ENCODE measurements at regions not wholly inside any gene's neighbourhood (a gene's known extent, or its start where the extent isn't known, plus 50 kb on each side); places are given as distances from the start of the nearest gene placed in this dataset.

DNA sequence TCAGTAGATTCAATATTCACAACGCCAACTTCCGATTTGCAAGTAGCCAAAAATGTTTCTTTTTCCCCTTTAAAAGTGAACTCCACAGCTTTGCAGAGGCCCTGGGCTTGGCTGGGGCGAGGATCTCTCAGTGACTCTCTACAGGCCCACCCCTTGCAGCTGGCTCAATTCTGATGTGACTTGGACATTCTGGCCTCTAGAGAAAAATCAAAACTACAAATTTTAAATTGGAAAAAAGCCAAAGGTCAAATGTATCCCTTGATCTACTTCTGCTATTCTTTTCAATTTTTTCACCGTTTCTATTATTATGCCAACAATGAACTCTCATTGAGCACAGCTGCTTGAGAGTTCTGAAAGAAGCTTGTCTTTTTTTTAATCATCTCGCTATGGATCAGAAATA, 245.9 kb upstream of the HS3ST5 start:
- DNase-seq: no peak
- Mint-ChIP-seq H3K4me3 (no peak overlapping the region), H3K36me3 (no peaks in the 10 kb centered on the region), H3K27me3 (no peaks in the 10 kb centered on the region), H3K9me3 (peaks cover 0 to 11% (median 0%) of the 10 kb centered on the region in 9 donors), H3K4me1 (no peaks in the 10 kb centered on the region), H3K27ac (no peak overlapping the region)
- POLR2A ChIA-PET: no interaction called here
- ATAC-seq: no peak

DNA sequence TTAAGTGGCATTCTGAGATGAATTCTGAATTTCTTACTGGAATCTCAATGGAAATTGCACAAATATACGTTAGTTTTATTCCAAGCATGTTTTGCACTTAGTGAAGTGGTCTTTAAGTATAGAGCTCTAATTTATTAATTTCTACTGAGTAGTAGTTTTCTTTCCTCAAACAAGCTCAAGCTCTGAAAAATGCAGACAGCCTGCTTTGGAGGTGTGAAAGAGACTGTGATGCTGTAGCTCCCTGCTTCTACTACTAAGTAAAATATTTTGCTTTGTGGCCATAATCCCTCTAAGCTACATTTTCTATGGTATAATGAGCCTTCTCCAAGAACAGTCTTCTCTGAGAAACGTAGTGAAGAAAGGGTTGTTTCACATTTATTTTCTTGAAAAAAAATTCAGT, 243.5 kb upstream of the HS3ST5 start:
- DNase-seq: no peak
- Mint-ChIP-seq H3K36me3 (no peaks in the 10 kb centered on the region), H3K27me3 (no peaks in the 10 kb centered on the region), H3K9me3 (peaks cover 0 to 16% (median 7%) of the 10 kb centered on the region in 9 donors), H3K4me3 (no peak overlapping the region), H3K4me1 (no peaks in the 10 kb centered on the region), H3K27ac (no peak overlapping the region)
- POLR2A ChIA-PET: no interaction called here
- no peak for ATAC-seq

DNA sequence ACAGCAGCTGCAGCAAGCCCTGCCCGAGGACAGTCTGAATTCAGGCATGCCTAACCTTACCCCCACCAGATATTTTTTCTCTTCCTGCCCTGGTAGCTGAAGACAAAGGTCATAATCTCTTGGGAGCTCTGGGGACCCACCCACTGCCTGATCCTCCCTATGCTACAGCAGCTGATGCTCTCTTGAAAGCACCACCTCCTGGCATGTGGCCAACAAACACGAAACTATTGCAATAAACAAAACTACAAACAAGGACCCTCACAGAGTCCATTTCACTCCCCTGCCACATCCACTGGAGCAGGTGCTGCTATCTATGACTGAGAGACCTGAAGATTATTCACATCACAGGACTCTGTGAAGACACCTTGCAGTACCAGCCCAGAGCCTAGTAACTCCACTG, 238.5 kb upstream of the HS3ST5 start:
- no peak overlapping the region for H3K4me3 Mint-ChIP-seq
- no peaks in the 10 kb centered on the region for H3K36me3 Mint-ChIP-seq
- DNase-seq (no peak), ATAC-seq (no peak)
- POLR2A ChIA-PET: no interaction called here
- peaks cover 0 to 28% (median 8%) of the 10 kb centered on the region in 9 donors for H3K9me3 Mint-ChIP-seq
- H3K27me3 Mint-ChIP-seq: no peaks in the 10 kb centered on the region
- no peak overlapping the region for H3K27ac Mint-ChIP-seq
- H3K4me1 Mint-ChIP-seq: no peaks in the 10 kb centered on the region

DNA sequence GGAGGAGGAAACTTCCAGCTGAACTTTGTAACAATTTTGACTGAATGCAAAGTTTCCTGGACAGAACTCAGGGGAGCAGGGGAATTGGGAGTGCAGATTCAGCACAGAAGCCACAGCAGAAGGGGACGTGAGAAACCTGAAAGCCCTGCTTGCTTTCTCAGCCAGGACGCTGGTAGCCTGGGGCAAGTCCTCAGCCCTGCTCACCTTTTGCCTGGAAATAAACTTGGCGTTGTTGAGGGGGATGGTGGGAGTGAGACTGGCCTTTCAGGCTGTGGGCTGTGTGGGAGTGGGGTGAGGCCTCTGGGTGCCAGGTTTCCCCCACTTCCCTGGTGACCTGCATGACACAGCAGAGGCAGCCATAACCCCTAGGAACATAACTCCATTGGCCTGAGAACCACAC, 238.1 kb upstream of the HS3ST5 start:
- Mint-ChIP-seq H3K27me3 (no peaks in the 10 kb centered on the region), H3K36me3 (no peaks in the 10 kb centered on the region), H3K4me3 (no peak overlapping the region), H3K9me3 (peaks cover 0 to 28% (median 8%) of the 10 kb centered on the region in 9 donors), H3K4me1 (no peaks in the 10 kb centered on the region), H3K27ac (no peak overlapping the region)
- no peak for ATAC-seq
- no peak for DNase-seq
- POLR2A ChIA-PET: no interaction called here

DNA sequence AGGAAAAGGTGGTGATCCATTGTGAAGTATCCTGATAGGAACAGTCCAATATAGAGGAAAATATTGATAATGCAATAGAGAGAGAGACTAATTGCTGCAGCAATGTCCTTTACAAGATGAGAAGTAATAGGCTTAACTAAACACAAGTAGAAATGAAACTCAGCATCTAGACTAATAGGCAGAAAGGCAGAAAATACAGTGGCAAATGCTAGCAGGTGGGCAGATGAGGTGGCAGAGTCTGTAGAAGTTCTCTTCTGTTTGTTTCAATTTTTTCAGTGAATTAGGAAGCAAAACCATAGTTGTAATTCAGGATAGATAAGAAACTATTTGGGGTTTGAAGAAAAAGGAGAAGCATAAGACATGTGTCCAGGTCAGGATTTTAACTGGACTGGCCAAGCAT, 236.7 kb upstream of the HS3ST5 start:
- H3K27me3 Mint-ChIP-seq: no peaks in the 10 kb centered on the region
- POLR2A ChIA-PET: no interaction called here

DNA sequence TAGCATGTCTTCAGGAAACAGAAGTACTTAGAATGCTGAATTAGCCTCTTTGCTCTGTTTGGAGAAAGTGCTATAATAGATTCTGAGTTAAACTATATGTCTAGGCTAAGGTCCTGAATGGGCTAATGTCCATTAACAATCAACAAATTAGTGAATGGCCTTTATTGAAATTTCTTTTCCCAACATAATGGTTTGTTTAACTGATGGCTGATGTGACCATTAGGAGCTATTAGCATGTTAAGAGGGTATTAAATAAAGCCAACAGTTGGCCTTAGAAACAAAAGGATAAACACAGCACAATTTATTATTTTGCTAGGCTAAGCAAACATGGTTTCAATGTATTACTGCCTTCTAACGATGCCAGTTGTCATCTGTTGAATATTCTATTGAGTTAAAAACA, 234.3 kb upstream of the HS3ST5 start:
- Mint-ChIP-seq H3K36me3 (no peaks in the 10 kb centered on the region), H3K4me3 (no peak overlapping the region), H3K27ac (no peak overlapping the region), H3K27me3 (no peaks in the 10 kb centered on the region), H3K4me1 (no peaks in the 10 kb centered on the region), H3K9me3 (peaks cover 0 to 28% (median 7%) of the 10 kb centered on the region in 9 donors)
- ATAC-seq: no peak
- POLR2A ChIA-PET: no interaction called here
- DNase-seq: no peak

More for the DNA sequence above, 236.7 kb upstream of the HS3ST5 start:
- H3K27ac Mint-ChIP-seq: no peak overlapping the region
- H3K9me3 Mint-ChIP-seq: peaks cover 0 to 28% (median 8%) of the 10 kb centered on the region in 9 donors
- H3K4me3 Mint-ChIP-seq: no peak overlapping the region
- ATAC-seq (no peak), DNase-seq (no peak)
- H3K36me3 Mint-ChIP-seq: no peaks in the 10 kb centered on the region
- H3K4me1 Mint-ChIP-seq: no peaks in the 10 kb centered on the region

DNA sequence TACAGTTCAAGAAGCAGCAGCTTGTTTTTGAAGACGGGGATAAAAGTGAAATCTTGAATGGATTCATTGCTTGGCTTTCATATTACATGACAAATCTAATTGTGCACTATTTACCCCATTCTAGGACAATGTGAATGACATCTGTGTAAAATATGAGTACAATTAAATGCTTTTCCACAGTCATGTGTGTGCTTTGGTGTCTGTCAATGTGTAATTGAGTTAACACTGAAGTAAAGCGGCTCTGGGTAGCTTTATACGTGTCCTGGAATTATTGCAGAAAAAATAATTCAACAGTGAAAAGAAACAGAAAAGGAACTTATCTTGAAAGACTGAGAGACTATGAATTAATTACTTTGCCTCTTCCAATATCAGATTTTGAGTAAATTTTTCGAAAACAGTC, 233.5 kb upstream of the HS3ST5 start:
- H3K4me3 Mint-ChIP-seq: no peak overlapping the region
- ATAC-seq (no peak), DNase-seq (no peak)
- peaks cover 0 to 21% (median 6%) of the 10 kb centered on the region in 9 donors for H3K9me3 Mint-ChIP-seq
- POLR2A ChIA-PET: no interaction called here
- H3K4me1 Mint-ChIP-seq: no peaks in the 10 kb centered on the region
- H3K27ac Mint-ChIP-seq: no peak overlapping the region
- H3K27me3 Mint-ChIP-seq: no peaks in the 10 kb centered on the region
- H3K36me3 Mint-ChIP-seq: no peaks in the 10 kb centered on the region

DNA sequence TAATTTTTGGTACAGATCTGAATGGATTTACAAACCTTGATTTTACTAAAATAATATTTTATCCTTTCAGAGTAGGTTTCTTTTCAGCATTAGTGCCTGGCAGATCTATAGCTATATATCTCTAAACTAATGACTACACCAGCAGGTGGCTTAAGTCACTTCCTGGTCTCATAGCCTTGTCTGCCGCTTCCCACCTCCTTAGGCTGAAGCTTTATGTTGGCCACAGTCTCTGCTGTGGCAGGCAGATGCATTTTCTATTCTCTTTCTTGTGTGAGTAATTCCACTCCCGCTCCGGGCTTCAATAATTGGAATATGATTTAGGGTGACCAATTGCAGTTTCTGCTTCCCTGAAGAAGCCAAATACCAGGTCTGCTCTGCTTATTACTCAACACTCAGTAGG, 226.8 kb upstream of the HS3ST5 start:
- Mint-ChIP-seq H3K4me1 (no peaks in the 10 kb centered on the region), H3K9me3 (peaks cover 0 to 22% (median 5%) of the 10 kb centered on the region in 9 donors), H3K27ac (no peak overlapping the region), H3K27me3 (no peaks in the 10 kb centered on the region), H3K36me3 (peaks cover 0 to 4% (median 0%) of the 10 kb centered on the region in 3 donors), H3K4me3 (no peak overlapping the region)
- ATAC-seq: no peak
- no peak for DNase-seq
- POLR2A ChIA-PET: no interaction called here

DNA sequence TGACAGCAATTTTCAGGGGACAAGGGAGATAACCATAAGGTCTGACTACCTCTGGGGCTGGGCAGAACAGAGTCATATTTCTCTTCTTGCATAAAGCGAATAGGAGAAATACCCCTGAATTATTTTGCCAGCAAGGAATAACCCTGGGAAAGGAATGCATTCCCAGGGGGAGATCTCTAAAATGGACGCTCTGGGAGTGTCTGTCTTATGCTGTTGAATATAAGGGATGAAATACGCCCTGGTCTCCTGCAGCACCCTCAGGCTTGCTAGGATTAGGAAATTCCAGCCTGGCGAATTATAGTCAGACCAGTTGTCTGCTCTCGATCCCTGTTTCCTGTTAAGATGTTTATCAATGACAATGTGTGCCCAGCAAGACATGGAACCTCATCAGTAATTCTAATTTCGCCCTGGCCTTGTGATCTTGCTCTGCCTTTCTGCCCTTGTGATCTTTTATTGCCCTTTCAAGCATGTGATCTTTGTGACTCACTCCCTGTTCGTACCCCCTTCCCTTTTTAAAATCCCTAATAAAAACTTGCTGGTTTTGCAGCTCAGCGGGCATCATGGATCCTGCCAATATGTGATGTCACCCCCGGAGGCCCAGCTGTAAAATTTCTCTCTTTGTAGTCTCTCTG, 221.6 kb upstream of the HS3ST5 start:
- H3K9me3 Mint-ChIP-seq: peaks cover 0 to 30% (median 10%) of the 10 kb centered on the region in 9 donors
- H3K4me1 Mint-ChIP-seq: no peaks in the 10 kb centered on the region
- no peak overlapping the region for H3K27ac Mint-ChIP-seq
- H3K4me3 Mint-ChIP-seq: no peak overlapping the region
- no peak for DNase-seq
- POLR2A ChIA-PET: no interaction called here
- peaks cover 0 to 4% (median 0%) of the 10 kb centered on the region in 3 donors for H3K36me3 Mint-ChIP-seq
- no peak for ATAC-seq
- H3K27me3 Mint-ChIP-seq: no peaks in the 10 kb centered on the region

DNA sequence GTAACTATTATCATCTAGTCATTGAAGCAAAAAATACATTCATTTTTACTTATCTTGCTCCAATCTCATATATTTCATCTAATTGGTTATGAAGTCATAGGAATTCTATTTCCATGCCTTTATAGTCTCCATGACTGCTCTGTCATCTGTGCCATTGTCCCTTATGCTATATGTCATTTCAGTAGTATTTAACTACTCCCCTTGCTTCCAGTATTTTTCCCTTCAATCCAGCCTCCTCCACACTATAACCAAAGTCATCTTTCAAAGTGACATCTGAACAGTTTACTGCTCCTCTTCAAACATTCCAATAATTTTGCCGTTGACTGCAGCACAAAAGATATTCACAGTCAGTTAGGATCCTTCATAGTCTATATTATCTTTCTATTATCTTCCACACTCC, 216.6 kb upstream of the HS3ST5 start:
- Mint-ChIP-seq H3K4me3 (no peak overlapping the region), H3K4me1 (no peaks in the 10 kb centered on the region), H3K9me3 (peaks cover under 1 to 18% (median 9%) of the 10 kb centered on the region in 9 donors), H3K27me3 (no peaks in the 10 kb centered on the region), H3K36me3 (no peaks in the 10 kb centered on the region), H3K27ac (no peak overlapping the region)
- ATAC-seq (no peak), DNase-seq (no peak)
- POLR2A ChIA-PET: no interaction called here

DNA sequence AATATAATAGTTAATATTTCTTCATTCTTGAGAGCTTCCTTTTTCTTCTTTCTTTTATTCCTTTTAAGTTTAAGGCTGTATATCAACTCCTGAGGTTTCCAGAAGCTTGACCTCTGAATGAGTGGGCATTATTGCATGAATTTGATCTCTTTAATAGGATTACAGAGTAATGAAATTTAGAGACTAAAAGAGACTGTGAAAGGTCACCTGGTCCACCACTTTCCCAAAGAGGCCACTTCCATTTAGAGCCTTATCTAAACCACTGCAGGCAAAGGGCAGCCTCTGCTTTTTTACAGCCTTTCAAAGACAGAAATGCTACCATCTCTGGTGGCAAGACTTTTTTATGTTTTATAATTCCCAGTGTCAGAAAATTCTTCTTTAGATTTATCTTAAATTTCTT, 215.3 kb upstream of the HS3ST5 start:
- DNase-seq (no peak), ATAC-seq (no peak)
- Mint-ChIP-seq H3K9me3 (peaks cover 0 to 23% (median 7%) of the 10 kb centered on the region in 9 donors), H3K27ac (no peak overlapping the region), H3K4me3 (no peak overlapping the region), H3K36me3 (no peaks in the 10 kb centered on the region), H3K4me1 (no peaks in the 10 kb centered on the region), H3K27me3 (no peaks in the 10 kb centered on the region)
- POLR2A ChIA-PET: no interaction called here

DNA sequence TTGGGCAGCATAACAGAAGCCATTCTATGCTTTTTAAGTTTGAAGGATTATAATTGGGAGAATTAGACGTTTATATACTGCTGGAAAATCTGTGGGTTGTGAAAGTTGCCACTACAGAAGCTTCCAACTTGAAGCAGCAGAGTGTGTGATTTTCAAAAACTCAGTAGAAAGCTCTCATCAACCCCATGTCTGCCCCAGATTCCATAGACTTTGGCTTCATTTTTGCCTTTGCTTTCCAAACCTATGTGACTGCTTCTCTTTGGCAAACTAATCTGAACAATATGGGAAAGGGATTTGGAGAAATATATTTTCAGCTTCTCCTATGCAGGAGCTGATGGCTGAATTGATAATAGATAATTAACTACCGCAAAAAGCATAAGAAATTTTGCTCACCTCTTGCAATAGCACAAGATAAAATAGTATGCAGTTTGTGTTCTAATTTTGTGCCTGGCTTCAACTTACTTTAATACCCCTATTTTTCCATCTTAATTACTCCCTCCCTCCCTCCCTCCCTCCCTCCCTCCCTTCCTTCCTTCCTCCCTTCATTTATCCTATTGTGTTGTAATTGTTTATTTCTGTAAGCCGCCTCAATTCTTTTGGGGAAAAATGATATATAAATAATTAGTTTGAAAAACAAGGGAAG, 214.1 kb upstream of the HS3ST5 start:
- POLR2A ChIA-PET: no interaction called here
- H3K9me3 Mint-ChIP-seq: peaks cover 0 to 29% (median 13%) of the 10 kb centered on the region in 9 donors
- DNase-seq (no peak), ATAC-seq (no peak)
- H3K4me1 Mint-ChIP-seq: no peaks in the 10 kb centered on the region
- H3K27ac Mint-ChIP-seq: no peak overlapping the region
- H3K4me3 Mint-ChIP-seq: no peak overlapping the region
- H3K36me3 Mint-ChIP-seq: peaks cover 0 to 5% (median 0%) of the 10 kb centered on the region in 3 donors
- no peaks in the 10 kb centered on the region for H3K27me3 Mint-ChIP-seq

DNA sequence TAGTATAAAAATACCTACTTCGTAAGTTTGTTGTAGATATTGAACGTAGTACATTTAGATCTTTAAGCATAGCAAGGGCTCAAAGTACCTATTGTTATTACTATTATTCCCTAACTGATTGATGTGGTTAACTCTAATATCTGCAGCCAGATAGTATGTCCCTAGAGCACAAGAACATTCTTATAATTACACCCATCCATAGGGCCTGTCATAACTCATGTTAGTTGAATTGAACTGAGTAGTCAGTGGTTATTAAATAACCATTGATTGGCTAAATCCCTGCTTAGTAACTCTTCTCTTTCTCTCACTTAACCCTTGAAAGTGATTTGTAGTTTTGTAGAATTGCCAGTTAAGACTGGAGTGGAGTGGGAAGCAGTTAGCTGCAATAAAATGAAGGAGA, 207.5 kb upstream of the HS3ST5 start:
- Mint-ChIP-seq H3K9me3 (peaks cover 0 to 31% (median 8%) of the 10 kb centered on the region in 9 donors), H3K36me3 (peaks cover 0 to 5% (median 0%) of the 10 kb centered on the region in 3 donors), H3K4me3 (no peak overlapping the region), H3K27me3 (no peaks in the 10 kb centered on the region), H3K4me1 (no peaks in the 10 kb centered on the region), H3K27ac (no peak overlapping the region)
- no peak for DNase-seq
- POLR2A ChIA-PET: no interaction called here
- ATAC-seq: no peak

DNA sequence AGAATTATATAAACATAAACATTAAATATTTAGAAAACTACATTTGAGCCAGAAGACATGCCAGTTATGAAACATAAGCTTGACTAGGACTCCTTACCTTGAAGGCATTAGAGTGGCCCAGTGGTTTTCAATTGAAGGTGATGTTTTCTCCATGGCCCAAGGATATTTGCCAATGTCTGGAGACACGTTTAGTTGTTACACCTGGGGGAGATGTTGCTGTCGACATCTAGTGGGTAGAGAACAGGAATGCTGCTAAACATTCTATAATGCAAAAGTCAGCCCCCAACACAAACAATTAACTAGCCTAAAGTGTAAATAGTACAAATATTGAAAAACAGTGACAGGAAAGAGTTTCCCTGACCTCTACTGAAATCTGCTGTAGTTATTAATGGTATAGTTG, 200.9 kb upstream of the HS3ST5 start:
- DNase-seq: no peak
- POLR2A ChIA-PET: no interaction called here
- Mint-ChIP-seq H3K36me3 (no peaks in the 10 kb centered on the region), H3K4me3 (no peak overlapping the region), H3K9me3 (peaks cover 0 to 13% (median 2%) of the 10 kb centered on the region in 9 donors), H3K27ac (no peak overlapping the region), H3K27me3 (no peaks in the 10 kb centered on the region), H3K4me1 (no peaks in the 10 kb centered on the region)
- ATAC-seq: no peak
